Astrocyte of the spinal cord (primary cell): ENCODE measurements at regions not wholly inside any gene's neighbourhood (a gene's known extent, or its start where the extent isn't known, plus 50 kb on each side); places are given as distances from the start of the nearest gene placed in this dataset.

Experiments used
- DNase-seq: peaks from one replicate; pipeline ENCODE4 v3.0.0; 2011; ENCODE audit warnings: low read depth, low spot score
- H3K4me3 ChIP-seq: 2 replicates; pipeline ENCODE4 v1.5.1; 2011; ENCODE audit warnings: low read depth, mild to moderate bottlenecking, low read length, moderate library complexity
- CTCF ChIP-seq: IDR thresholded peaks from 2 replicates; pipeline ENCODE4 v1.5.1; 2012; ENCODE audit warnings: low read depth, mild to moderate bottlenecking, low read length, inconsistent platforms
- in situ Hi-C: cut with HindIII; loops from 2 replicates; pipeline ENCODE4 v1.10.0; 2017; ENCODE audit warnings: low sequenced_read_pairs

GRCh38 chr13:111513766-111514609 is 193.5 kb downstream of the TEX29 start:
- in situ Hi-C loops: no loop called here
- DNase-seq: no peak
- no peak for TF ChIP-seq CTCF
- H3K4me3 ChIP-seq: no peak overlapping the region

GRCh38 chr13:111514610-111515306 is 194.3 kb downstream of the TEX29 start:
- no peak for TF ChIP-seq CTCF
- no peak for DNase-seq
- in situ Hi-C loops: no loop called here
- no peak overlapping the region for H3K4me3 ChIP-seq

GRCh38 chr13:111515307-111515617 is 194.8 kb downstream of the TEX29 start:
- in situ Hi-C loops: no loop called here
- DNase-seq: no peak
- no peak for TF ChIP-seq CTCF
- no peak overlapping the region for H3K4me3 ChIP-seq

- no peak for DNase-seq
- TF ChIP-seq CTCF: no peak
- in situ Hi-C loops: no loop called here
- H3K4me3 ChIP-seq: no peak overlapping the region
Measured at GRCh38 chr13:111515635-111516034, 195.2 kb downstream of the TEX29 start.

- in situ Hi-C loops: no loop called here
- TF ChIP-seq CTCF: no peak
- DNase-seq: no peak
- H3K4me3 ChIP-seq: no peak overlapping the region
Measured at GRCh38 chr13:111516712-111517640, 196.5 kb downstream of the TEX29 start.

- in situ Hi-C loops: no loop called here
- no peak overlapping the region for H3K4me3 ChIP-seq
- no peak for TF ChIP-seq CTCF
- DNase-seq: no peak
Measured at GRCh38 chr13:111517641-111518010, 197.2 kb downstream of the TEX29 start.
